ENCODE measurements at regions not wholly inside any gene's neighbourhood (a gene's known extent, or its start where the extent isn't known, plus 50 kb on each side); places are given as distances from the start of the nearest gene placed in this dataset.

DNA sequence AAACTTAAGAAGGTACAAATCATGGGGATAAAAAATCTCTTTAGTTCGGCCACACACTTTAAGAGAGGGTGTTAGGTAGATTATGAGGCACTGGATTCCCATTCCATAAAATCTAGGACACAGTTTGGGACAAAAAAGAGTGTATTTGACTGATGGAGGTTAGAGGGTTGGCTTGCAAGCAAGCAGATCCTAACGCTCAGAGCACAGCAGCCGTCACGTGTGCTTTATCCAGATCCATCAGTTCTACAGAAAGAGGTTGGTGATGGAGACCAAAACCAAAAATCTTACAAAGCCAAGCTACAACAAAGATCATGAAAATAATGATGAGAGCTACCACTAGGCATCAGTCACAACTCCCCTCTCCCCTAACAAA is 549.4 kb downstream of the TNS3 start:
- TF ChIP-seq POLR2AphosphoS5 (IDR thresholded peaks at IDR 0.05) (no peak), POLR2A (IDR thresholded peaks at IDR 0.05) (no peak)
